CD14-positive monocyte (primary cell): ENCODE measurements at regions not wholly inside any gene's neighbourhood (a gene's known extent, or its start where the extent isn't known, plus 50 kb on each side); places are given as distances from the start of the nearest gene placed in this dataset.

Experiments used
- DNase-seq, 3 donors: peaks; one replicate each; pipeline ENCODE4 v3.0.0-alpha.2; 2011 to 2022
- H2AFZ ChIP-seq: 2 replicates; pipeline ENCODE4 v1.6.0; 2012; ENCODE audit warnings: mild to moderate bottlenecking, low read depth, low read length, inconsistent platforms; ENCODE audit not compliant: insufficient read depth, poor library complexity, severe bottlenecking
- H3K27ac ChIP-seq, 2 donors: 1 replicate in 1 of 2; 2 replicates in 1 of 2; pipeline ENCODE4 v1.5.1; 2012 to 2013; ENCODE audit warnings: low read length in 2 of 2, control low read depth in 1 of 2, inconsistent platforms in 1 of 2, low read depth in 1 of 2, mild to moderate bottlenecking in 1 of 2
- H3K27me3 ChIP-seq, 2 donors: one replicate each; pipeline versions ENCODE4 v1.6.0 to v1.6.1; 2011 to 2013; ENCODE audit warnings: low read length in 2 of 2; ENCODE audit not compliant: control insufficient read depth in 2 of 2, insufficient read depth in 2 of 2
- H3K36me3 ChIP-seq, 2 donors: replicated peaks in 1 of 2; 1 replicate in 1 of 2; 2 replicates in 1 of 2; pipeline versions ENCODE4 v1.5.1 to v1.6.1; 2012 to 2013; ENCODE audit warnings: low read length in 2 of 2, control low read depth in 1 of 2, inconsistent platforms in 1 of 2, mild to moderate bottlenecking in 1 of 2; ENCODE audit not compliant: insufficient read depth in 2 of 2, control insufficient read depth in 1 of 2
- H3K4me1 ChIP-seq, 2 donors: 1 replicate in 1 of 2; 2 replicates in 1 of 2; pipeline versions ENCODE4 v1.5.1 to v1.6.1; 2012 to 2013; ENCODE audit warnings: low read length in 2 of 2, control low read depth in 1 of 2, inconsistent platforms in 1 of 2, mild to moderate bottlenecking in 1 of 2, moderate library complexity in 1 of 2; ENCODE audit not compliant: insufficient read depth in 2 of 2, control insufficient read depth in 1 of 2
- H3K4me2 ChIP-seq: replicated peaks from 2 replicates; pipeline ENCODE3; 2012; ENCODE audit warnings: low read length, moderate library complexity, mild to moderate bottlenecking; ENCODE audit not compliant: poor library complexity, severe bottlenecking; ENCODE audit errors: extremely low read depth
- H3K4me3 ChIP-seq, 3 experiments: fragments of 200-600 bp in 1 of 3; sonication (generic) in 1 of 3; replicated peaks in 1 of 3; 1 replicate in 2 of 3; 2 replicates in 1 of 3; pipeline ENCODE4 v1.5.1; 2011 to 2013; ENCODE audit warnings: low read length in 3 of 3, mild to moderate bottlenecking in 3 of 3, control low read depth in 2 of 3, low read depth in 2 of 3, inconsistent platforms in 1 of 3, moderate library complexity in 1 of 3
- H3K79me2 ChIP-seq: 2 replicates; pipeline ENCODE4 v1.6.0; 2012; ENCODE audit warnings: mild to moderate bottlenecking, control low read depth, inconsistent platforms, low read length, moderate library complexity; ENCODE audit not compliant: insufficient read depth
- H3K9ac ChIP-seq: 2 replicates; pipeline ENCODE4 v1.6.0; 2017; ENCODE audit warnings: low read length, mild to moderate bottlenecking; ENCODE audit not compliant: insufficient read depth, poor library complexity, severe bottlenecking
- H3K9me3 ChIP-seq, 2 donors: replicated peaks in 1 of 2; 1 replicate in 1 of 2; 2 replicates in 1 of 2; pipeline versions ENCODE4 v1.5.1 to v1.6.1; 2012 to 2013; ENCODE audit warnings: low read length in 2 of 2, control low read depth in 1 of 2; ENCODE audit not compliant: control insufficient read depth in 1 of 2, insufficient read depth in 1 of 2
- H4K20me1 ChIP-seq: 2 replicates; pipeline ENCODE4 v1.6.0; 2012; ENCODE audit warnings: mild to moderate bottlenecking, low read length, control low read depth, moderate library complexity; ENCODE audit not compliant: insufficient read depth
- H3K27ac Mint-ChIP-seq, 7 donors: one replicate each; pipeline ENCODE4 v1.8.0; 2020; ENCODE audit warnings: mild to moderate bottlenecking in 7 of 7, mixed read lengths in 7 of 7, moderate library complexity in 6 of 7, inconsistent platforms in 2 of 7
- H3K27me3 Mint-ChIP-seq, 3 donors: one replicate each; pipeline ENCODE4 v1.8.0; 2021 to 2022; ENCODE audit warnings: low read depth in 3 of 3, mild to moderate bottlenecking in 3 of 3, mixed read lengths in 3 of 3, moderate library complexity in 3 of 3, inconsistent platforms in 1 of 3
- H3K36me3 Mint-ChIP-seq, 2 donors: one replicate each; pipeline ENCODE4 v1.8.0; 2020; ENCODE audit warnings: mixed read lengths in 2 of 2, inconsistent platforms in 1 of 2, mild to moderate bottlenecking in 1 of 2
- H3K4me1 Mint-ChIP-seq: one replicate; pipeline ENCODE4 v1.8.0; 2020; ENCODE audit warnings: mild to moderate bottlenecking, mixed read lengths
- H3K4me3 Mint-ChIP-seq, 2 donors: one replicate each; pipeline ENCODE4 v1.8.0; 2020; ENCODE audit warnings: mild to moderate bottlenecking in 2 of 2, mixed read lengths in 2 of 2, moderate library complexity in 1 of 2
- H3K9me3 Mint-ChIP-seq, 7 donors: one replicate each; pipeline ENCODE4 v1.8.0; 2020 to 2022; ENCODE audit warnings: mixed read lengths in 7 of 7, mild to moderate bottlenecking in 6 of 7, moderate library complexity in 6 of 7, inconsistent platforms in 2 of 7
- CTCF ChIP-seq: fragments of 200-600 bp; IDR thresholded peaks from one replicate; pipeline ENCODE4 v1.8.0; 2022; ENCODE audit warnings: antibody characterized with exemption, mild to moderate bottlenecking
- WGBS: methylation state at CpG from one replicate; pipeline ENCODE4 v1.1.5; 2013; ENCODE audit warnings: missing lambda C conversion rate; ENCODE audit not compliant: insufficient coverage; 5-methylcytosine and 5-hydroxymethylcytosine counted together
- intact Hi-C, 2 donors: fragments of 100-400 bp; cut with micrococcal nuclease; formaldehyde crosslinking; loops; one replicate each; pipeline versions ENCODE4 v1.15.0 to v1.15.1; 2023

- Mint-ChIP-seq H3K36me3 (no peaks in the 10 kb centered on the region), H3K27me3 (no peaks in the 10 kb centered on the region), H3K9me3 (peaks cover 0 to 5% (median 2%) of the 10 kb centered on the region in 7 donors), H3K4me1 (no peaks in the 10 kb centered on the region), H3K4me3 (no peak overlapping the region), H3K27ac (no peak overlapping the region)
- Histone ChIP-seq H3K36me3 (no peaks in the 10 kb centered on the region), H3K4me3 (no peak overlapping the region), H3K27me3 (no peaks in the 10 kb centered on the region), H3K4me1 (no peaks in the 10 kb centered on the region), H4K20me1 (no peaks in the 10 kb centered on the region), H3K27ac (no peak overlapping the region), H3K9ac (no peak overlapping the region), H3K9me3 (no peaks in the 10 kb centered on the region), H2AFZ (no peak overlapping the region), H3K4me2 (no peak overlapping the region), H3K79me2 (no peaks in the 10 kb centered on the region)
- intact Hi-C loops = no loop called here
- DNase-seq = no peak
- no peak for TF ChIP-seq CTCF
- 17% methylated on average over 1 of the region's 4 CpGs for WGBS
Measured at GRCh38 chr14:87678624-87679023, 314.4 kb downstream of the GALC start.

GRCh38 chr14:87676814-87677437 lies 316.1 kb downstream of the GALC start:
- H3K9me3 Mint-ChIP-seq = peaks cover 0 to 3% (median 2%) of the 10 kb centered on the region in 7 donors
- intact Hi-C loops = no loop called here
- no peaks in the 10 kb centered on the region for H3K36me3 ChIP-seq
- H3K27me3 ChIP-seq = no peaks in the 10 kb centered on the region
- H3K4me2 ChIP-seq = no peak overlapping the region
- no CpG with 5 or more reads among the region's 2 CpGs for WGBS
- DNase-seq = no peak
- no peak overlapping the region for H3K9ac ChIP-seq
- H3K9me3 ChIP-seq = peaks cover 0 to 3% of the 10 kb centered on the region in 2 donors
- H3K36me3 Mint-ChIP-seq = no peaks in the 10 kb centered on the region
- H4K20me1 ChIP-seq = no peaks in the 10 kb centered on the region
- no peaks in the 10 kb centered on the region for H3K27me3 Mint-ChIP-seq
- H3K4me3 ChIP-seq = no peak overlapping the region
- TF ChIP-seq CTCF = no peak
- H2AFZ ChIP-seq = no peak overlapping the region
- no peaks in the 10 kb centered on the region for H3K4me1 Mint-ChIP-seq
- H3K4me3 Mint-ChIP-seq = no peak overlapping the region
- no peaks in the 10 kb centered on the region for H3K79me2 ChIP-seq
- H3K27ac Mint-ChIP-seq = no peak overlapping the region
- H3K4me1 ChIP-seq = no peaks in the 10 kb centered on the region
- H3K27ac ChIP-seq = no peak overlapping the region
